ENCODE measurements at regions not wholly inside any gene's neighbourhood (a gene's known extent, or its start where the extent isn't known, plus 50 kb on each side); places are given as distances from the start of the nearest gene placed in this dataset.

DNA sequence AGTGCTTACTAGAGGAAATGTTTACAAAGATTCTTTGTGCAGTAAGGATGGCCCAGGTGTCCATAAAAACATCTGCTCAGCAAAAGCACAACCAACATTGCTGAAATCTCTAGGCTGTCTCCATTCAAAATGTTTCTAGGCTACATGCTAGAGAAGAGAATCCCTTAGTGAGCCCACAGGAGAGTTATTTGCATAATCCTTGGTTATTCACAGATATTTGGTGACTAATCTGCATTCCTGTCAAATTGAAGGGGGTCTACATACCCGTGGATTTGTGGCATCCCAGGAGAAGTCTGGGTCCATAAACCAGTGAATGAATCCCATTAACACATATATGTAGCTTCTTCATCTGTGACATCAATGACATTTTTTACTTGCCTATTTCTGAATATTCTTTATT is 261.3 kb upstream of the ESRRG start:
- Mint-ChIP-seq H3K4me1 (ENCODE audit: low read depth) (no peaks in the 10 kb centered on the region), H3K36me3 (ENCODE audit: low read depth) (no peaks in the 10 kb centered on the region), H3K4me3 (no peak overlapping the region), H3K27me3 (ENCODE audit: low read depth) (no peaks in the 10 kb centered on the region), H3K27ac (no peak overlapping the region), H3K9me3 (no peaks in the 10 kb centered on the region)

DNA sequence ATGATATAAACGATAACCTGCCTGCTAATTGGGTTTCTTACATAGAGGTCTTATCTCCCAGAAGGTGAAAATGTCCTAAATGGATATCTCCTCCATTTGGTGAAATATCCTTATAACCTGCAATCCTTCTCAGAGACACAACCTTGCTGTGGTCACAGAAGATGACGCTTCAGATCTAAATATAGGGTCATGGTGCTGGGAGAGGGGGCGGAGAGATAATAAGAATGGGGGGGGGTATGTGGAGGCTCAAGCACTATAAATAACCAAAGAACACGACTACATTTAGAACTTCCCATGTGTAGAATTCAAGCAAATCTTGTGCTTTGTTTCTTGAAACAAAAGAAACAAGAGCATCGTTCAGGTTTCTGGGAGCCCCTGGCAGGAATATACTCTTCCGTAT is 260.6 kb upstream of the ESRRG start:
- H3K9me3 Mint-ChIP-seq, result no peaks in the 10 kb centered on the region
- H3K36me3 Mint-ChIP-seq (ENCODE audit: low read depth), result no peaks in the 10 kb centered on the region
- no peak overlapping the region for H3K27ac Mint-ChIP-seq
- H3K4me3 Mint-ChIP-seq, result no peak overlapping the region
- H3K4me1 Mint-ChIP-seq (ENCODE audit: low read depth), result no peaks in the 10 kb centered on the region
- no peaks in the 10 kb centered on the region for H3K27me3 Mint-ChIP-seq (ENCODE audit: low read depth)

DNA sequence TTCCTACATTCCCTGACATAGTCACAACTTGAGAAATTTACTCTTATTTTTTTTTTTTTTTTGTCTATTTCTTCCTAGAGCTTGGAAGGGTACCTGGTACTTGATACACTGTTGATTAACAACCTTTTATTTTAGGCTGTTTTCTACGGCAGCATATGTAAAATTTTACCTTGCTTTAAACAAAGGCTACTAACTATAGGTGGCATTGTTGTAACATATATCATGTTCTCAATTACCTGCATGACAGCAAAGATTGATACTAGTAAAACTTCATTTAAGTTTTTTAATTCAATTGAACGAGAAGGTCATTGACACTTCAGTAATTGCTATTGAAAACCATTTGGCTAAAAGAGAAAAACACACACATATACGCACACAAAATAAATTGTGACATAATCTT is 238.3 kb upstream of the ESRRG start:
- Mint-ChIP-seq H3K27me3 (ENCODE audit: low read depth) (no peaks in the 10 kb centered on the region), H3K4me1 (ENCODE audit: low read depth) (no peaks in the 10 kb centered on the region), H3K27ac (no peak overlapping the region), H3K4me3 (no peak overlapping the region), H3K36me3 (ENCODE audit: low read depth) (no peaks in the 10 kb centered on the region), H3K9me3 (peaks cover 12% of the 10 kb centered on the region)

DNA sequence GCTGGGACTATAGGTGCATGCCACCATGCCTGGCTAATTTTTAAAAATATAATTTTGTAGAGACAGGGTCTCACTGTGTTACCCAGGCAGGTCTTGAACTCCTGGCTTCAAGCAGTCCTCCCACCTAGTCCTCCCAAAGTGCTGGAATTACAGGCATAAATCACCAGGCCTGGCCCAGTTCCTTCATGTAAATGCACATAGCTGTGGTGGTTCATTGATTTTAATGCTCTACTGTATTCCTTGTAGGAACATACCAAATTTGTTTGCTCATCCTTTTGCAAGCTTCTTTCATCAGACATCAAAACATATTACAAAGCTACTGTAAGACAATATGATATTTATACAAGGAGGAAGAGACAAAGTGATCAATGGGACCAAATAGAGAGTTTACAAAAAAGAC is 237.5 kb upstream of the ESRRG start:
- Mint-ChIP-seq H3K27ac (no peak overlapping the region), H3K9me3 (peaks cover 12% of the 10 kb centered on the region), H3K4me1 (ENCODE audit: low read depth) (no peaks in the 10 kb centered on the region), H3K36me3 (ENCODE audit: low read depth) (no peaks in the 10 kb centered on the region), H3K4me3 (no peak overlapping the region), H3K27me3 (ENCODE audit: low read depth) (no peaks in the 10 kb centered on the region)

DNA sequence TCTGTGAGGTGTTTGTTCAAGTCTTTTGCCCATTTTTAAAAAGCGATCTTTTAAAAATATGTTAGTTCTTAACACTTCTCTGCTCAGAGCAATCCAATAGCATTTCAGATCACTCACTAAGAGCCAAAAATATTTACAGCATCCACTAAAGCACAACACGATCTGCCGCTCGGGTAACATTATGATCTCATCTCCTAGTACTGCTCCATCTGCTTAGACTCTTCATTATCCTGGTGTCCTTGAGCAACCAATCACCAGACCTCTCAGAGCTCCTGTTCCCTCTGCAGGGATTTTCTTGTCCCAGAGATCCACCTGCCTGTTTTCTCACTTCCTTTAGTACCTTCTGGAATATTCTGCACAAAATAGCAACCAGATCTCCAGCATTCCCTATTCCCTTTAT is 235.3 kb upstream of the ESRRG start:
- Mint-ChIP-seq H3K4me1 (ENCODE audit: low read depth) (no peaks in the 10 kb centered on the region), H3K9me3 (peaks cover 12% of the 10 kb centered on the region), H3K27ac (no peak overlapping the region), H3K4me3 (no peak overlapping the region), H3K27me3 (ENCODE audit: low read depth) (no peaks in the 10 kb centered on the region), H3K36me3 (ENCODE audit: low read depth) (no peaks in the 10 kb centered on the region)

DNA sequence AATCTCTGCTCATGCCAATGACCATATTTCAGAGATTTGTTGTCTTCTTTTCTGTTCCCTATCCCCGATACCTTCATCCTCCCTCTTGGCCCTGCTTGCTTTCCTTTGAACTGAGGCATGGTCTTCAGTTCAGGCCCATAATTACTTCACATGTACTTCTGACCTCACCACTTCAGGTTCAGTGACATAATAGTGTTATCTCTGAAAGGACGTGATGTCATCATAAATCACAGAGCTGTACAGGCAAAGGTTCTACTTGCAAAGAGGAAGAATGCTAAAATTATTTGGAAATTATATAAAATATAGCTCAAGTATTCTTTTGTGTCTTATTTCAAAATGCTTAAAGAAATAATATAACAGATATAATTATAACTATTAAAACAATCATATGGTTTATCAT is 230.3 kb upstream of the ESRRG start:
- H3K4me3 Mint-ChIP-seq, result no peak overlapping the region
- H3K9me3 Mint-ChIP-seq, result peaks cover 6% of the 10 kb centered on the region
- no peaks in the 10 kb centered on the region for H3K27me3 Mint-ChIP-seq (ENCODE audit: low read depth)
- no peak overlapping the region for H3K27ac Mint-ChIP-seq
- H3K36me3 Mint-ChIP-seq (ENCODE audit: low read depth), result no peaks in the 10 kb centered on the region
- no peaks in the 10 kb centered on the region for H3K4me1 Mint-ChIP-seq (ENCODE audit: low read depth)

DNA sequence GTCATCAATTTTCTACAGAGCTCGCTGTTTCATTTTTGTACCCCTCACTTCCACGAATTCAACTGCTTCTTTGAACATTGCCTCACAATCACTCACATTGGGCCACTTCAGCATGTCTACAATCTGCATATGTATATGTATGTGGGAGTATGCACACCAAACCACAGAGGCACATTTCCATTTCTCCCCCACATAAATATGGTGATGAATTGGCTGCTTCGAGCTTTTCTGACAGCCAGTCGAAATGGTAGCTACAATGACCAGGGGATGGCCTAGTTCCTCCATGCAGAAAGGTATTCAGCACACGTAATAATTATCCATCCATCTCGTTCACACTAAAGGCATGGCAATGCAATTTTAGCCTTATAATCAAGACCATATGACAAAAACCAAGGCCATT is 229.6 kb upstream of the ESRRG start:
- Mint-ChIP-seq H3K36me3 (ENCODE audit: low read depth) (no peaks in the 10 kb centered on the region), H3K9me3 (peaks cover 6% of the 10 kb centered on the region), H3K4me3 (no peak overlapping the region), H3K27ac (no peak overlapping the region), H3K27me3 (ENCODE audit: low read depth) (no peaks in the 10 kb centered on the region), H3K4me1 (ENCODE audit: low read depth) (no peaks in the 10 kb centered on the region)

DNA sequence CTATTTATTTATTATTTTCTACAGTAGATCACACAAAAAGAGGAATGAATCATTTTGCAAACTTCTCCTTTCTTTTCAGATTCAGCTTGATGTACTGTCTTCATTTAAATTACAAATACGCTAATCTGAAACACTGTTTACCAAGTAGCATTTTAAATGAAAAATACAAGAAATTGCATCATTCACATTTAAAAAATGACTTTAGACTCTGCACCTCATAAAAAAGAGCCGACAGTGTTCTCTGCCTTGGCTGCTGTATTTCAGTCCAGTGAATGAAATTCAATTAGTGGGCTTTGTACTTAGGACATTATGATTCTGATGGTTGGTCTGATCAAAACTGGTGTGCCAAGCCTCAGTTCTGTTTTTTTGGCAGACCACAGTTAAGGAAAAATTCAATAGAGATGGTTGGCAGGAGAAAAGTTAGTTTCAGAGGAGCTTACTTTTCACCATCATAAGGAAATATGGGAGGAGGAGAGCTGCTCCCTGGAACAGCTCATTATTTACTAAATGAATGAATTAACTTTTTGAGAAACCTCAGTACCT is 222.4 kb upstream of the ESRRG start:
- H3K4me1 Mint-ChIP-seq (ENCODE audit: low read depth), result no peaks in the 10 kb centered on the region
- no peak overlapping the region for H3K4me3 Mint-ChIP-seq
- no peaks in the 10 kb centered on the region for H3K9me3 Mint-ChIP-seq
- H3K27ac Mint-ChIP-seq, result no peak overlapping the region
- no peaks in the 10 kb centered on the region for H3K27me3 Mint-ChIP-seq (ENCODE audit: low read depth)
- H3K36me3 Mint-ChIP-seq (ENCODE audit: low read depth), result no peaks in the 10 kb centered on the region

DNA sequence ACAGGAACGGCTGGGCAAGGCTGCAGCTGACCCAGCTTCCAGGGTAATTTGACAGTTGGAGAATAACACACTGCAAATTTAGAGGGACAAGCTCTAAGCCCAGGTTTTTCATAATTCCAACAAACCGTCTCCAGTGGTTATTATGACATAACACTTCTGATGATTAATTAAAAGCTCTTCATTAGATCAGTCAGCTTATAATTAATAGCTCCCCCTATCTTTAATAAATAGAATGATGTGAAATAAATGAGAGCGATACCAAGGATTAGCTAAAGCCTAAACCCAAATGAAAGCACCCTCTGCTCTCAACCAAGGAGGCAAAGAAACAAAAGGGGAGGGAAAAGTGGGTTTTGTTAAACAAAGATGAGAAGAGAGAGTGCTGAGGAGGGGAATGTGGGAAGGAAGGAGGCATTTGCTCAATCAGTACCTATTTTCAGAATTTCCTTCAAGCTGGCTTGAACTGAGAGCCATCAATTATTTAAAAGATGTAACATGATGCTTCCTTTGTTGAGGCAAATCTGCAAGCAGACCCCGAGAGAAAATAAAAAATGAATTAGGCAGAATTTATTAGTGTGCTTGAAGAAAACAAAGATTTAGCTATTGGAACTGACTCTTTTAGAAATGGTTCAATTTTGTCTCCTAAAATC is 221.8 kb upstream of the ESRRG start:
- Mint-ChIP-seq H3K36me3 (ENCODE audit: low read depth) (no peaks in the 10 kb centered on the region), H3K4me1 (ENCODE audit: low read depth) (no peaks in the 10 kb centered on the region), H3K27me3 (ENCODE audit: low read depth) (no peaks in the 10 kb centered on the region), H3K9me3 (no peaks in the 10 kb centered on the region), H3K4me3 (no peak overlapping the region), H3K27ac (no peak overlapping the region)

DNA sequence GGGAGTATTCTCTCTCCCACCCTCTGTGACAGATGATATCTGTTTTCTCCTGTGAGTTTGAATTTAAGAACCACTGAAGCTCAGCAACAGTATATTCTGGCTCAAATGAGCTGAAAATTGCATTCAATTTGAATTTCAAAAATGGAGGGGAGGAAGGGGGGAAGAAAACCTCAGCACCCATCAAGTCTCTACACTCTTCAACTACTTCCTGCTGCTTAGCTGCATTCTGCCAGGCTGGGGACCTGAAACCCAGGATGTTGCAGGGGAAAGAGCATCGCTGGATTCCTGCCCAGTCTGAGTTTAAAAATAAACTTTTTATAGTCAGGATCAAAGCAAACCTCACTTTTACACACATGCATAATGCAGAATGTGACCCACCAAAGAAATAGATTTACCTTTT is 214.3 kb upstream of the ESRRG start:
- H3K9me3 Mint-ChIP-seq, result peaks cover 8% of the 10 kb centered on the region
- no peak overlapping the region for H3K4me3 Mint-ChIP-seq
- no peak overlapping the region for H3K27ac Mint-ChIP-seq

DNA sequence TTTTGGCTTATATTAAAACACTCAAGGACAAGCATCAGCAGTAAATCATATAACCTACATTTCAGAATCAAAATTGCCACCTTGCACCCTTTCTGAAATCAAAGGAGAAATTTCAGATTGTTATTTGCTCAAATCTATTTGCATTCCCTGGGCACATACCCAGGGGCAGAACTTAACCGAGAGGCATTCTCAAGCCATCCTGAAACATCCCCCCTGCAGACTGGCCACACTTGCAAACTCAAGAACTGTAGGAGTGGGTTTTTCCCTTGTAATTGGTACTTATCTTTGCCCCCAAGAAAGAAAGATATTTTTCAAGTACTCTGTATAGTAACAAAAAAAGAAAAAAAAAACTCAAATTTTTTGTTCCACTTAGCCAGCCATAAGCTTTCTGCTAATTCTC is 213.6 kb upstream of the ESRRG start:
- Mint-ChIP-seq H3K27me3 (ENCODE audit: low read depth) (no peaks in the 10 kb centered on the region), H3K4me1 (ENCODE audit: low read depth) (no peaks in the 10 kb centered on the region)

More for the DNA sequence above, 214.3 kb upstream of the ESRRG start:
- H3K4me1 Mint-ChIP-seq (ENCODE audit: low read depth), result no peaks in the 10 kb centered on the region
- no peaks in the 10 kb centered on the region for H3K27me3 Mint-ChIP-seq (ENCODE audit: low read depth)
- H3K36me3 Mint-ChIP-seq (ENCODE audit: low read depth), result no peaks in the 10 kb centered on the region

DNA sequence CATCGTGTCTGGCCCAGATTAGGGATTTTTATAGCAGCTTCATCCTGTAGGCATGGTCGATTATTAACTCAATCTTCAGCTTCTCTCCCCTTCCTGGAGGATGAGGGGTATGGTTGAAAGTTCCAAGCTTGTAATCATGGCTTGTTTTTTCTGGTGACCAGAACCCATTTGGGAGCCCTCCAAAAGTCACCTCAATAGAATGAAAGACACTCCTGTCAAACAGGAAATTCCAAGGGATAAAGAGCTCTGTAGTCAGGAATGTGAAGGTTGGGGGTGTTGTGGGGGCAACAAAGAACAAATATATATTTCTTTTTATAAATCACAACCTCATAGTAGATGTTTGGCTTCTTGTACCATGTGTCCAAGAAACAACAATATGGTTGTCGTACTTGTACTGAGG is 212.7 kb upstream of the ESRRG start:
- Mint-ChIP-seq H3K4me1 (ENCODE audit: low read depth) (no peaks in the 10 kb centered on the region), H3K4me3 (no peak overlapping the region), H3K27ac (no peak overlapping the region), H3K36me3 (ENCODE audit: low read depth) (no peaks in the 10 kb centered on the region), H3K27me3 (ENCODE audit: low read depth) (no peaks in the 10 kb centered on the region), H3K9me3 (peaks cover 8% of the 10 kb centered on the region)

More for the DNA sequence above, 213.6 kb upstream of the ESRRG start:
- peaks cover 8% of the 10 kb centered on the region for H3K9me3 Mint-ChIP-seq
- H3K27ac Mint-ChIP-seq, result no peak overlapping the region
- no peak overlapping the region for H3K4me3 Mint-ChIP-seq
- H3K36me3 Mint-ChIP-seq (ENCODE audit: low read depth), result no peaks in the 10 kb centered on the region

DNA sequence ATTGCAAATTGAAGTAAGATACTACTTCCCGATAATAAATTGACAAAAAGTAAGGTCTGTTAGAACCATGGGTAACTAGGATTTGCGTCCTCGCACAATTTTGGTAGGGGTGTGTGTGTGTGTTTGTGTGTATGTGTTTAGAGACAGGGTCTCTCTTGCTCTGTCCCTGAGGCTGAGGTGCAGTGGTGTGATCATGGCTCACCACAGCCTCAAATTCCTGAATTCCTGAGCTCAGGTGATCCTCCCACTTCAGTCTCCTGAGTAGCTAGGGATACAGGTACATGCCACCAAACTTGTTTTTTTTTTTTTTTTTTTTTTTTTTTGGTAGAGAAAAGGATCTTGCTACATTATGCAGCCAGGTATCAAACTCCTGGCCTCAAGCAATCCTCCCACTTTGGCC is 209.2 kb upstream of the ESRRG start:
- Mint-ChIP-seq H3K27me3 (ENCODE audit: low read depth) (no peaks in the 10 kb centered on the region), H3K4me1 (ENCODE audit: low read depth) (no peaks in the 10 kb centered on the region), H3K4me3 (no peak overlapping the region), H3K9me3 (no peaks in the 10 kb centered on the region), H3K36me3 (ENCODE audit: low read depth) (no peaks in the 10 kb centered on the region), H3K27ac (no peak overlapping the region)

DNA sequence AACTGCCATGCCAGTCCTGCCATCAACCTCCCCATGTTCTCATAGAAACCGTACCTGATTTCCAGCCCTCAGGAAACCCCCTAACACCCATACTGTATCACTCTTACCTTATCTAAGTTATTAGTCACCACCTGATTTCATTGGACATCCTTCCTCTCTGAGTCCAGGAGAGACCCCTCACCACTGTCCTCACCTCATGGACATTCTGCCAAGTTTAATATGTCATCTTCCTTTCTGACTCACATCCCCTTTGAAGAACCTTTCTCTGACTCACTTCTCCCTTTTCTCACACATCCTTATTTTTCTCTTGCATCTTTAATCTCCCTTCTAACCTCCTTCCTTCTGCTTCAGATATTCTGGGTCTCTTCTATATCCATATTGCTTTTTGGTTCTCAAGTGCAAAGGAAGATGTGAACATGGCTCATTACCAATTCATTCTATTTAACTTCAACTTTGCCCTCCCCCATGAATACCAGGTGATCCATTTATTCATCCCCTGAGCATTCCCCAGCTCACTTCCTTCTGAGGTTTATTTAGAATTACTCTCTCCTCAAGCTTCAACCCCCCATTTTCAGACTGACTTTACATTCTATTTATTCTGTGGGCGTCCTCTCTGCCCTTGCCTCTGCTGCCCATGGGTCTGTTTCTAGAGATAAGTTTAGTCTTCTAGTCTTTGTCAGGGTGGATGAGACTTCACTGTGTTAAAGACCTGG is 206.8 kb upstream of the ESRRG start:
- H3K9me3 Mint-ChIP-seq, result no peaks in the 10 kb centered on the region
- H3K4me1 Mint-ChIP-seq (ENCODE audit: low read depth), result no peaks in the 10 kb centered on the region
- H3K27ac Mint-ChIP-seq, result no peak overlapping the region
- H3K27me3 Mint-ChIP-seq (ENCODE audit: low read depth), result no peaks in the 10 kb centered on the region
- no peak overlapping the region for H3K4me3 Mint-ChIP-seq
- H3K36me3 Mint-ChIP-seq (ENCODE audit: low read depth), result no peaks in the 10 kb centered on the region

DNA sequence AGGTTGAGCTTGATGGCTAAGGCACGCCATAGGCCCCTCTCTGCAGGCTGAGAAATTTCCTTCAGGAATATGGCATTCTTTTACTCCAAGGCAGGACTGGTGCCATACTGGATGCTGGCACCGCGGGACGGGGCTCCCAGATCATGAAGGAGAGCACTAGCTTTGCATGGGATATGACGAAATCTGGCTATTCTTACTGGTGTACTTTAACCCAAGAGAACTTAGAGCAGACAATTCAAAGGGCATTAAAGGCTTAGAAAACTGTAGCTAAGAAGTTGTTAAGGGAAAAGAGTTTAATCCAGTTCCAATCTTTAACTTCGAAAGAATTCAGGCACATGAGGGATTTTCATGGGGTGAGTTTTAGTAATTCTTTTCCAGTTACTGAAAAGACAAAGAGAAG is 204.4 kb upstream of the ESRRG start:
- Mint-ChIP-seq H3K36me3 (ENCODE audit: low read depth) (no peaks in the 10 kb centered on the region), H3K27ac (no peak overlapping the region), H3K9me3 (no peaks in the 10 kb centered on the region), H3K4me3 (no peak overlapping the region), H3K4me1 (ENCODE audit: low read depth) (no peaks in the 10 kb centered on the region), H3K27me3 (ENCODE audit: low read depth) (no peaks in the 10 kb centered on the region)
